ENCODE measurements at regions not wholly inside any gene's neighbourhood (a gene's known extent, or its start where the extent isn't known, plus 50 kb on each side); places are given as distances from the start of the nearest gene placed in this dataset.
"Not testable (repeated sequence)": the region's sequence is repeated elsewhere in the genome, so short reads cannot be mapped to it uniquely, and the experiment has no call there.

DNA sequence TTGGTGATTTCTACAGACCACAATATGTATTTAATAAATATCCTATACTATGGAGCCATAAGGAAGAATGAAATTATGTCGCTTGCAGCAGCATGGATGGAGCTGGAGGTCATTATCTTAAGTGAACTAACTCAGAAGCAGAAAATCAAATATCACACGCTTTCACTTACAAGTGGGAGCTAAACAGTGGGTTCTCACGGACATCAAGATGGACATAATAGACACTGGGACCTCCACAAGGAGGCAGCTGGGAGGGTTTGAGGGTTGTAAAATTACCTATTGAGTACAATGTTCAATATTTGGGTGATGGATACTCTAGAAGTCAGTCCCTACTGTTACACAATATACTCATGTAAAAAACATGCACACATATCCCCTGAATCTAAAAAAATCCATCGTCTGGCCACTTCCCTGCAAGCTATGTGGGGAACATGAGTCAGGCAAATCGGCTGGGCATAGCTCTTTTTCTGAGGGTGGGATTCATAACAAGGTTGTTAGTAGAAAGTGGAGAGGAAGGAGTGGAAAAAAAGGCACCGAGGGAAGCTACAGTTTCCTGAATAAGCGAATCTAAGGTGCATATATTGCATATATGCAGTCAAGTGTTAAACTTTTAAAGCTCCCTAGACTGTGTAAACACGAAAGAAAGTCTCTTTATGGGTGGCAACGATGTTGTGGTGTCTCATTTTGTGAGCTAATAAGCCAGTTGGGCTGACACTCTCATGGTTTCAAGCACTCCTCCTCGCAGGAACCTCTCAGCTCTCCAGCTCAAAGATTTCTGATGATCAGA, 135.2 kb upstream of the CPHXL start:
- ChIA-PET CTCF (no interaction called here), POLR2A (no interaction called here)
- TF ChIP-seq LEF1 (IDR thresholded peaks at IDR 0.05; ENCODE audit: borderline replicate concordance) (no peak), NFRKB (IDR thresholded peaks at IDR 0.05) (no peak), CTBP1 (IDR thresholded peaks at IDR 0.05; ENCODE audit: borderline replicate concordance) (no peak), FOXM1 (IDR thresholded peaks at IDR 0.05; ENCODE audit: borderline replicate concordance) (no peak), L3MBTL2 (conservative IDR thresholded peaks at IDR 0.05) (no peak), BHLHE40 (IDR thresholded peaks at IDR 0.05; ENCODE audit: borderline replicate concordance) (no peak), TARDBP (IDR thresholded peaks at IDR 0.05) (no peak), ELF4 (IDR thresholded peaks at IDR 0.05) (no peak), HDGF (IDR thresholded peaks at IDR 0.05; ENCODE audit: borderline replicate concordance) (no peak), FOXA1 (IDR thresholded peaks at IDR 0.05) (no peak), SP1 (IDR thresholded peaks at IDR 0.05) (no peak), ZNF384 (IDR thresholded peaks at IDR 0.05) (no peak)
- no peak for DNase-seq (ENCODE audit: extremely low spot score)

GRCh38 chr16:75862098-75862386, 135.8 kb upstream of the CPHXL start:
- DNase-seq (ENCODE audit: extremely low spot score), result no peak
- ChIA-PET CTCF (no interaction called here), POLR2A (no interaction called here)
- TF ChIP-seq NFRKB (IDR thresholded peaks at IDR 0.05) (no peak), HDGF (IDR thresholded peaks at IDR 0.05; ENCODE audit: borderline replicate concordance) (no peak), ARNT (IDR thresholded peaks at IDR 0.05) (no peak), FOXK2 (IDR thresholded peaks at IDR 0.05) (no peak), BHLHE40 (IDR thresholded peaks at IDR 0.05; ENCODE audit: borderline replicate concordance) (no peak), TARDBP (IDR thresholded peaks at IDR 0.05) (no peak), CTBP1 (IDR thresholded peaks at IDR 0.05; ENCODE audit: borderline replicate concordance) (no peak)

DNA sequence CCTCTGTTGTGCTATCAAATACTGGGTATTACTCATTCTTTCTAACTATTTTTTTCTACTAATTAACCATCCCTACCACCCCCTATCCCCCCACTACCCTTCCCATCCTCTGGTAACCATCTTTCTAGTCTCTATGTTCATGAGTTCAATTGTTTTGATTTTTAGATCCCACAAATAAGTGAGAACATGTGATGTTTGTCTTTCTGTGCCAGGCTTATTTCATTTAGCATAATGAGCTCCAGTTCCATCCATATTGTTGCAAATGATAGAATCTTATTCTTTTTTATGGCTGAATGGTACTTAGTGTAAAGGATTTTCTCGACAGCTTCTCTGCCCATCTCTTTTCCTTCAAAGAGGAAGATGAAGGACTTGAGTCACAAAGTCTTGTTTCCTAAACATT, 138.0 kb upstream of the CPHXL start:
- TF ChIP-seq NFRKB (IDR thresholded peaks at IDR 0.05) (no peak), ELF4 (IDR thresholded peaks at IDR 0.05) (no peak), L3MBTL2 (conservative IDR thresholded peaks at IDR 0.05) (no peak), LEF1 (IDR thresholded peaks at IDR 0.05; ENCODE audit: borderline replicate concordance) (no peak), SUZ12 (IDR thresholded peaks at IDR 0.05) (no peak)
- ChIA-PET POLR2A (no interaction called here), CTCF (no interaction called here)
- DNase-seq (ENCODE audit: extremely low spot score), result no peak

GRCh38 chr16:75865736-75866135, 139.4 kb upstream of the CPHXL start:
- ChIA-PET POLR2A (no interaction called here), CTCF (no interaction called here)
- no peak for DNase-seq (ENCODE audit: extremely low spot score)
- no peak for TF ChIP-seq LEF1 (IDR thresholded peaks at IDR 0.05; ENCODE audit: borderline replicate concordance)
- no peak for TF ChIP-seq SUZ12 (IDR thresholded peaks at IDR 0.05)
- TF ChIP-seq HDGF (IDR thresholded peaks at IDR 0.05; ENCODE audit: borderline replicate concordance), result no peak
- TF ChIP-seq PKNOX1 (IDR thresholded peaks at IDR 0.05), result no peak
- no peak for TF ChIP-seq NFRKB (IDR thresholded peaks at IDR 0.05)
- no peak for TF ChIP-seq FOXK2 (IDR thresholded peaks at IDR 0.05)
- no peak for TF ChIP-seq SP1 (IDR thresholded peaks at IDR 0.05)
- no peak for TF ChIP-seq FOXA1 (IDR thresholded peaks at IDR 0.05)
- TF ChIP-seq ZNF384 (IDR thresholded peaks at IDR 0.05), result no peak
- TF ChIP-seq L3MBTL2 (conservative IDR thresholded peaks at IDR 0.05), result no peak
- no peak for TF ChIP-seq ELF4 (IDR thresholded peaks at IDR 0.05)
- TF ChIP-seq BHLHE40 (IDR thresholded peaks at IDR 0.05; ENCODE audit: borderline replicate concordance), result no peak
- TF ChIP-seq ARNT (IDR thresholded peaks at IDR 0.05), result no peak
- no peak for TF ChIP-seq CTBP1 (IDR thresholded peaks at IDR 0.05; ENCODE audit: borderline replicate concordance)
- TF ChIP-seq TARDBP (IDR thresholded peaks at IDR 0.05), result no peak
- TF ChIP-seq FOXM1 (IDR thresholded peaks at IDR 0.05; ENCODE audit: borderline replicate concordance), result no peak

GRCh38 chr16:75868636-75869632, 142.6 kb upstream of the CPHXL start:
- CTCF ChIA-PET, result no interaction called here
- POLR2A ChIA-PET, result no interaction called here
- DNase-seq (ENCODE audit: extremely low spot score), result no peak

GRCh38 chr16:75881280-75881679, 155.0 kb upstream of the CPHXL start:
- DNase-seq (ENCODE audit: extremely low spot score); CTCF ChIA-PET; POLR2A ChIA-PET: not testable (repeated sequence)

More at GRCh38 chr16:75868636-75869632, 142.6 kb upstream of the CPHXL start:
- TF ChIP-seq SUZ12 (IDR thresholded peaks at IDR 0.05) (no peak), BHLHE40 (IDR thresholded peaks at IDR 0.05; ENCODE audit: borderline replicate concordance) (no peak), ELF4 (IDR thresholded peaks at IDR 0.05) (no peak), ZNF384 (IDR thresholded peaks at IDR 0.05) (no peak), FOXK2 (IDR thresholded peaks at IDR 0.05) (no peak), SP1 (IDR thresholded peaks at IDR 0.05) (no peak)

DNA sequence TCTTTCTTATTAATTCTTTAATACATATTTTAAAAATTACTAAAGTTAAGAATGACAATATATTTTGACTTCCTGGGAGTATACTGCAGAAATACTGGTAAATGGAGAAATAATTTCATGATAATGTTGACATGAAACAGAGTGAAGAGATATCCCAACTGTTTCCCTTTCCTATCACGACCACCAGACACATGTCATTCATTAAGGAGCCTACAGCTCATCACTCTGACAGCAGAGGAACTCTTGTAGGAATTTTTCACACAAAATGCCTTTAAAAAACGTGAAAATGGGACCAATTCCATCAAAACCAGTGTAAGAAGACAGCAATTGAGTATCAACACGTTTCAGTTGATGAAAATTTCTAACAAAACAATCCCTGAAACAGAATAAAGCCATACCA, 172.9 kb upstream of the CPHXL start:
- CTCF ChIA-PET, result no interaction called here
- POLR2A ChIA-PET, result no interaction called here
- no peak for DNase-seq (ENCODE audit: extremely low spot score)
- TF ChIP-seq TARDBP (IDR thresholded peaks at IDR 0.05), result no peak
- no peak for TF ChIP-seq BHLHE40 (IDR thresholded peaks at IDR 0.05; ENCODE audit: borderline replicate concordance)
- no peak for TF ChIP-seq HDGF (IDR thresholded peaks at IDR 0.05; ENCODE audit: borderline replicate concordance)
- TF ChIP-seq ELF4 (IDR thresholded peaks at IDR 0.05), result no peak

Measured in HEK293T (cell line).